WERI-Rb-1 (cell line): ENCODE measurements at regions not wholly inside any gene's neighbourhood (a gene's known extent, or its start where the extent isn't known, plus 50 kb on each side); places are given as distances from the start of the nearest gene placed in this dataset.

ENCODE experiments used
- DNase-seq: peaks from one replicate; pipeline ENCODE4 v3.0.0-alpha.2; 2020
- H3K27ac ChIP-seq: fragments of 250-450 bp; sonication (Bioruptor Pico); 2 replicates; pipeline ENCODE4 v1.5.1; 2020; ENCODE audit warnings: mild to moderate bottlenecking, moderate library complexity
- H3K27me3 ChIP-seq: fragments of 250-450 bp; sonication (Bioruptor Pico); 2 replicates; pipeline ENCODE4 v1.5.1; 2021; ENCODE audit warnings: mild to moderate bottlenecking, low read depth, moderate library complexity; ENCODE audit not compliant: insufficient read depth, severe bottlenecking
- H3K36me3 ChIP-seq: fragments of 250-450 bp; sonication (Bioruptor Pico); 2 replicates; pipeline ENCODE4 v1.5.1; 2020; ENCODE audit warnings: mild to moderate bottlenecking, moderate library complexity
- H3K4me3 ChIP-seq: 2 replicates; pipeline ENCODE4 v1.5.1; 2011; ENCODE audit warnings: low read depth, mild to moderate bottlenecking, control low read depth, low read length
- H3K9me3 ChIP-seq: fragments of 250-450 bp; sonication (Bioruptor Pico); 2 replicates; pipeline ENCODE4 v1.5.1; 2021; ENCODE audit warnings: mild to moderate bottlenecking, moderate library complexity; ENCODE audit not compliant: severe bottlenecking
- CTCF ChIP-seq: IDR thresholded peaks from 2 replicates; pipeline ENCODE4 v1.5.1; 2011; ENCODE audit warnings: low read depth, mild to moderate bottlenecking, control low read depth, inconsistent platforms, low read length

GRCh38 chr14:58848365-58848764, 210.6 kb downstream of the DACT1 start:
- H3K27ac ChIP-seq, result no peak overlapping the region
- DNase-seq, result no peak
- no peak overlapping the region for H3K4me3 ChIP-seq
- H3K9me3 ChIP-seq, result no peaks in the 10 kb centered on the region
- H3K27me3 ChIP-seq, result no peaks in the 10 kb centered on the region
- no peaks in the 10 kb centered on the region for H3K36me3 ChIP-seq
- TF ChIP-seq CTCF, result no peak

GRCh38 chr14:58849601-58850000, 211.8 kb downstream of the DACT1 start:
- H3K9me3 ChIP-seq, result no peaks in the 10 kb centered on the region
- no peak for TF ChIP-seq CTCF
- DNase-seq, result no peak
- no peak overlapping the region for H3K4me3 ChIP-seq
- H3K27ac ChIP-seq, result no peak overlapping the region
- H3K36me3 ChIP-seq, result no peaks in the 10 kb centered on the region
- no peaks in the 10 kb centered on the region for H3K27me3 ChIP-seq

GRCh38 chr14:58850011-58850410, 212.2 kb downstream of the DACT1 start:
- Histone ChIP-seq H3K4me3 (no peak overlapping the region), H3K9me3 (no peaks in the 10 kb centered on the region), H3K36me3 (no peaks in the 10 kb centered on the region), H3K27ac (no peak overlapping the region), H3K27me3 (no peaks in the 10 kb centered on the region)
- no peak for DNase-seq
- TF ChIP-seq CTCF, result no peak

GRCh38 chr14:58861586-58861985, 223.8 kb downstream of the DACT1 start:
- DNase-seq, result no peak
- Histone ChIP-seq H3K27ac (no peak overlapping the region), H3K27me3 (no peaks in the 10 kb centered on the region), H3K4me3 (no peak overlapping the region), H3K36me3 (no peaks in the 10 kb centered on the region), H3K9me3 (peaks cover 4% of the 10 kb centered on the region)
- TF ChIP-seq CTCF, result no peak

GRCh38 chr14:58862416-58863160, 224.8 kb downstream of the DACT1 start:
- Histone ChIP-seq H3K4me3 (no peak overlapping the region), H3K27ac (no peak overlapping the region), H3K9me3 (peaks cover 4% of the 10 kb centered on the region), H3K27me3 (no peaks in the 10 kb centered on the region), H3K36me3 (no peaks in the 10 kb centered on the region)
- no peak for TF ChIP-seq CTCF
- DNase-seq, result no peak
